HCT116 (cell line): ENCODE measurements at regions not wholly inside any gene's neighbourhood (a gene's known extent, or its start where the extent isn't known, plus 50 kb on each side); places are given as distances from the start of the nearest gene placed in this dataset.

ENCODE experiments used
- ATAC-seq: fragments of 200-7000 bp; cut with Tn5 transposase; 2 replicates; pipeline ENCODE4 v1.9.1; 2020; ENCODE audit warnings: mild to moderate bottlenecking, moderate library complexity
- BruUV-seq: library from RNA; stranded (reverse); fragments of 400-500 nt; replicated peaks from 2 replicates; lab custom pipeline; 2021; lab: Mats Ljungman, UMichigan
- CTCF ChIA-PET: fragments of 300-600 bp; sonication (Branson Sonifier 250); formaldehyde crosslinking; loops from one replicate; lab custom pipeline; 2021; ENCODE audit warnings: antibody characterized with exemption; lab: Charles Lee
- POLR2A ChIA-PET: fragments of 300-600, 350-600 bp; sonication (Branson Sonifier 250); formaldehyde crosslinking; loops from one replicate; lab custom pipeline; 2021; ENCODE audit warnings: antibody characterized with exemption; lab: Charles Lee
- RAD21 ChIA-PET, 2 experiments: fragments of 300-600 bp; sonication (Branson Sonifier 250); formaldehyde crosslinking; loops; one replicate each; lab custom pipeline; 2023; ENCODE audit warnings: low total read pairs in 2 of 2; ENCODE audit not compliant: uncharacterized antibody in 2 of 2, unreplicated experiment in 2 of 2, low non-redundant PET in 1 of 2; lab: Charles Lee
- DNase-seq: peaks from one replicate; pipeline ENCODE4 v3.0.0-alpha.2; 2010; ENCODE audit warnings: low read depth, low spot score
- H2AFZ ChIP-seq: fragments of 200-600 bp; shearing (Covaris generic), sonication (generic); 2 replicates; pipeline ENCODE4 v1.6.1; 2017; ENCODE audit warnings: low read depth, mixed run types, mixed read lengths, antibody characterized with exemption, low read length; ENCODE audit not compliant: poor library complexity, severe bottlenecking
- H3K27ac ChIP-seq: 2 replicates; pipeline ENCODE4 v1.5.1; 2012; ENCODE audit warnings: low read depth, low read length
- H3K27me3 ChIP-seq: fragments of 200-600 bp; sonication (generic); 2 replicates; pipeline ENCODE4 v1.6.1; 2016; ENCODE audit warnings: mixed run types, low read length, mixed read lengths; ENCODE audit not compliant: insufficient read depth
- H3K36me3 ChIP-seq, 2 experiments: fragments of 200-500 bp in 1 of 2; fragments of 200-600 bp in 1 of 2; sonication (Bioruptor generic) in 1 of 2; sonication (generic) in 1 of 2; 2 replicates each; pipeline versions ENCODE4 v1.5.1 to v1.6.1; 2014 to 2016; ENCODE audit warnings: low read length in 2 of 2, inconsistent platforms in 1 of 2, mixed read lengths in 1 of 2, mixed run types in 1 of 2; ENCODE audit not compliant: insufficient read depth in 2 of 2, control insufficient read depth in 1 of 2
- H3K4me1 ChIP-seq, 2 experiments: fragments of 200-600 bp in 1 of 2; sonication (generic) in 1 of 2; 2 replicates each; pipeline versions ENCODE4 v1.5.1 to v1.6.1; 2012 to 2017; ENCODE audit warnings: low read length in 2 of 2, inconsistent platforms in 1 of 2, mild to moderate bottlenecking in 1 of 2, mixed read lengths in 1 of 2, mixed run types in 1 of 2, moderate library complexity in 1 of 2; ENCODE audit not compliant: insufficient read depth in 2 of 2, control insufficient read depth in 1 of 2
- H3K4me2 ChIP-seq: fragments of 200-600 bp; sonication (generic); 2 replicates; pipeline ENCODE4 v1.6.1; 2017; ENCODE audit warnings: mixed run types, low read length, mixed read lengths
- H3K4me3 ChIP-seq, 2 experiments: fragments of 200-600 bp in 1 of 2; sonication (generic) in 1 of 2; replicated peaks in 1 of 2; 2 replicates each; pipeline ENCODE4 v1.5.1; 2011 to 2016; ENCODE audit warnings: low read length in 2 of 2, control low read depth in 1 of 2, low read depth in 1 of 2, mild to moderate bottlenecking in 1 of 2, mixed read lengths in 1 of 2, mixed run types in 1 of 2
- H3K79me2 ChIP-seq: fragments of 200-600 bp; sonication (generic); 2 replicates; pipeline ENCODE4 v1.6.1; 2017; ENCODE audit warnings: mild to moderate bottlenecking, mixed run types, low read length, moderate library complexity, mixed read lengths; ENCODE audit not compliant: insufficient read depth
- H3K9ac ChIP-seq: fragments of 200-600 bp; sonication (generic); 2 replicates; pipeline ENCODE4 v1.6.1; 2016; ENCODE audit warnings: low read length, mixed read lengths
- H3K9me2 ChIP-seq: fragments of 200-600 bp; sonication (generic), shearing (Covaris generic); 2 replicates; pipeline ENCODE4 v1.6.1; 2017; ENCODE audit warnings: mixed run types, mild to moderate bottlenecking, moderate library complexity; ENCODE audit not compliant: insufficient read depth
- H3K9me3 ChIP-seq, 2 experiments: fragments of 200-500 bp in 1 of 2; fragments of 200-600 bp in 1 of 2; sonication (Bioruptor generic) in 1 of 2; sonication (generic) in 1 of 2; 2 replicates each; pipeline ENCODE4 v1.6.1; 2014 to 2017; ENCODE audit warnings: low read length in 2 of 2, mixed read lengths in 2 of 2, inconsistent platforms in 1 of 2, low read depth in 1 of 2, mild to moderate bottlenecking in 1 of 2, mixed run types in 1 of 2, moderate library complexity in 1 of 2; ENCODE audit not compliant: control insufficient read depth in 1 of 2, insufficient read depth in 1 of 2
- H4K20me1 ChIP-seq: fragments of 200-600 bp; sonication (generic), shearing (Covaris generic); 2 replicates; pipeline ENCODE4 v1.6.1; 2017; ENCODE audit warnings: mixed run types, mild to moderate bottlenecking, moderate library complexity; ENCODE audit not compliant: insufficient read depth
- ATF3 ChIP-seq: IDR thresholded peaks from 2 replicates; pipeline ENCODE4 v1.6.1; 2012
- CBX3 ChIP-seq: IDR thresholded peaks from 2 replicates; pipeline ENCODE4 v1.6.1; 2012; ENCODE audit warnings: low read depth
- CEBPB ChIP-seq: IDR thresholded peaks from 2 replicates; pipeline ENCODE4 v1.6.1; 2012; ENCODE audit warnings: low read depth
- CTCF ChIP-seq, 3 experiments: fragments of 200-600 bp in 1 of 3; sonication (generic) in 1 of 3; IDR thresholded peaks in 2 of 3; conservative IDR thresholded peaks in 1 of 3; 2 replicates each; pipeline ENCODE4 v1.5.1; 2012 to 2017; ENCODE audit warnings: low read depth in 2 of 3, low read length in 2 of 3, antibody characterized with exemption in 1 of 3, borderline replicate concordance in 1 of 3, control low read depth in 1 of 3, mild to moderate bottlenecking in 1 of 3, mixed read lengths in 1 of 3, mixed run types in 1 of 3, moderate library complexity in 1 of 3; ENCODE audit not compliant: insufficient read depth in 1 of 3
- EGR1 ChIP-seq: IDR thresholded peaks from 2 replicates; pipeline ENCODE4 v1.6.1; 2012; ENCODE audit warnings: low read depth
- EZH2 ChIP-seq: fragments of 200-600 bp; sonication (generic); IDR thresholded peaks from 2 replicates; pipeline ENCODE4 v1.6.1; 2017; ENCODE audit warnings: antibody characterized with exemption, mixed run types
- EZH2phosphoT487 ChIP-seq: fragments of 200-600 bp; IDR thresholded peaks from 2 replicates; pipeline ENCODE4 v1.6.1; 2018; ENCODE audit warnings: antibody characterized with exemption, borderline replicate concordance
- JUND ChIP-seq: IDR thresholded peaks from 2 replicates; pipeline ENCODE4 v1.6.1; 2012
- POLR2A ChIP-seq: IDR thresholded peaks from 2 replicates; pipeline ENCODE4 v1.7.0; 2011; ENCODE audit warnings: borderline replicate concordance; ENCODE audit not compliant: insufficient read depth, insufficient read length; ENCODE audit errors: extremely low read depth
- POLR2AphosphoS5 ChIP-seq: IDR thresholded peaks from 2 replicates; pipeline ENCODE4 v1.6.1; 2011; ENCODE audit warnings: mild to moderate bottlenecking, low read depth, low read length, moderate library complexity
- RAD21 ChIP-seq: IDR thresholded peaks from 2 replicates; pipeline ENCODE4 v1.6.1; 2012; ENCODE audit warnings: low read depth, mild to moderate bottlenecking
- TCF7L2 ChIP-seq: IDR thresholded peaks from 2 replicates; pipeline ENCODE4 v1.7.0; 2011; ENCODE audit warnings: borderline replicate concordance, inconsistent platforms; ENCODE audit not compliant: insufficient read depth, insufficient read length; ENCODE audit errors: extremely low read depth
- YY1 ChIP-seq: IDR thresholded peaks from 2 replicates; pipeline ENCODE4 v1.6.1; 2011; ENCODE audit warnings: low read length, low read depth, moderate library complexity, mild to moderate bottlenecking; ENCODE audit not compliant: insufficient replicate concordance; ENCODE audit errors: extremely low read depth
- ZBTB33 ChIP-seq: IDR thresholded peaks from 2 replicates; pipeline ENCODE4 v1.6.1; 2011; ENCODE audit warnings: mild to moderate bottlenecking, low read length, moderate library complexity; ENCODE audit not compliant: insufficient replicate concordance; ENCODE audit errors: extremely low read depth
- ZFX ChIP-seq: fragments of 450-650 bp; IDR thresholded peaks from 2 replicates; pipeline ENCODE4 v1.6.1; 2017
- ZNF274 ChIP-seq: fragments of 200-500 bp; sonication (Bioruptor generic); IDR thresholded peaks from 2 replicates; pipeline ENCODE4 v1.6.1; 2014; ENCODE audit warnings: mild to moderate bottlenecking, low read depth, low read length, inconsistent platforms
- intact Hi-C: fragments of 100-400 bp; cut with micrococcal nuclease; formaldehyde crosslinking; loops from 2 replicates; pipeline ENCODE4 v1.10.0; 2022

- ATAC-seq, result no peak
- no peak overlapping the region for H3K4me2 ChIP-seq
These were observed 271.5 kb upstream of the FAM241A start for GRCh38 chr4:111873801-111874200.

More at GRCh38 chr4:111873801-111874200, 271.5 kb upstream of the FAM241A start:
- Histone ChIP-seq H3K4me3 (no peak overlapping the region), H3K27me3 (no peaks in the 10 kb centered on the region), H3K9me3 (no peaks in the 10 kb centered on the region), H3K4me1 (no peaks in the 10 kb centered on the region), H3K27ac (no peak overlapping the region), H4K20me1 (no peaks in the 10 kb centered on the region), H3K36me3 (no peaks in the 10 kb centered on the region), H2AFZ (no peak overlapping the region)
- BruUV-seq, result no TSS peak
- POLR2A ChIA-PET, result no interaction called here
- intact Hi-C loops, result no loop called here
- DNase-seq, result no peak
- TF ChIP-seq POLR2A, result no peak
- no peak for TF ChIP-seq CEBPB
- TF ChIP-seq CBX3, result no peak
- no peak for TF ChIP-seq TCF7L2
- TF ChIP-seq CTCF (IDR thresholded peaks at IDR 0.05 in 2 of 3, conservative IDR thresholded peaks at IDR 0.05 in 1 of 3; ENCODE audit: borderline replicate concordance in 1 of 3, insufficient read depth in 1 of 3, low read depth in 2 of 3, low read length in 2 of 3), result no peak
- TF ChIP-seq YY1, result no peak
- TF ChIP-seq POLR2AphosphoS5, result no peak
- TF ChIP-seq EGR1, result no peak
- TF ChIP-seq EZH2phosphoT487, result no peak
- no peak for TF ChIP-seq EZH2
- no peak for TF ChIP-seq ZBTB33
- TF ChIP-seq ZNF274, result no peak
- no peak for TF ChIP-seq JUND
- TF ChIP-seq ATF3, result no peak
- no peak for TF ChIP-seq ZFX
- TF ChIP-seq RAD21, result no peak
- TF ChIP-seq, all 23 proteins: peak for 0
- ChIA-PET CTCF (interaction anchor here (0.9 kb wide), 1 partner anchor 64 kb away, joined by 3 read pairs; no protein-coding TSS in a partner anchor), RAD21 (no interaction called here)
- Histone ChIP-seq H3K79me2 (no peaks in the 10 kb centered on the region), H3K9me2 (no peaks in the 10 kb centered on the region), H3K9ac (no peak overlapping the region)
